ENCODE measurements at regions not wholly inside any gene's neighbourhood (a gene's known extent, or its start where the extent isn't known, plus 50 kb on each side); places are given as distances from the start of the nearest gene placed in this dataset.
"Not testable (repeated sequence)": the region's sequence is repeated elsewhere in the genome, so short reads cannot be mapped to it uniquely, and the experiment has no call there.

DNA sequence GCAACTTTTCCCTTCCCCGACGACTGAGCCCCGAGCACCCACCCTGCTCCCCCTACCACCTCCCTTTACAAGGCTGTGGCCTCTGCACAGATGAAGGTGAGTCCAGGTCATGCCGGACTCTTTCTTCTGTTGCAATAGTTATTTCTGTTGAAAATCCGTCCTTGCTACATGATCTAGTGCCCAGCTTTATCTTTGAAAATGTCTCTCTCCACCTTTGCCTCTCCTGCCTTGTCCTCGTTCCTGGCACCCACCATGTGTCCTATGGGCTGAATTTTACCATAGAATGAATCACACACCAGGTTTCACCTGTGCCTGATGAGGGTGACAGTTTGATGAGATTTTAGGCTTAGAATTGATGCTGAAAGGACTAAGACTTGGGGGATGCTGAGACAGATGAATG, 92.9 kb downstream of the TMEM121 start:
- in situ Hi-C loops (cut with HindIII; ENCODE audit: low sequenced_read_pairs); DNase-seq (ENCODE audit: low spot score): not testable (repeated sequence)

DNA sequence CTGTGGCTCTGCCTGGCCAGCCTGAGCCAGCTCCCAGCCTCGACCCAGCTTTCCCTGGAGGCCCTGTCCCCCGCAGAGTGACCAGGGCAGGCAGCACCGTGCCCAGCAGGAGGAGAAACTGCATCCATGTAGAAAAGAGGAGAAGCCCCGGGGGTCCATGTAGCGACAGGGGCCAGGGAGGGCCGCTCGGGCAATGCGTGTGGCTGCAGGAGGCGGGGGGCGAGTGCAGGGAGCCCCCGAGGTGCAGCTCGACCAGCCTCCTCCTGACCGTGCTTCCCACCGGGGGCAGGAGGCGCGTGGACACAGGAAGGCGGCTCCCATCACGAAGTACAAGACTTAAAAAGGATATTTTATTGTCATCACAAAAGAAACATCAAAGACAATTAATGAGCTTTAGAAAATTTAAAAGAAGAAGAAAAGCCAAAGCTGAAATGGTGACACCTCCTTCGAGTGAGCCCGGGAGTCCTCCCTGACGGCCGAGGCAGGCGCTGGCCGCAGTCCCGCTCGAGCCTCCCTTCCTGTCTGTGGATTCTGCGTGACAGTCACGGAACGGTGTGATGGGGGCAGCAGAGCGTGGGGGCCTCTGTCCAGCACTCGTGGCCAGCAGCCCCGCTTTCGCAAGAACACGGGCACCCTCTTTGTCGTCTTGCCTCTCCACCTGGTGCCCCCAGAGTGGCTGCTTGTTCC, 93.9 kb downstream of the TMEM121 start:
- in situ Hi-C loops (cut with HindIII; ENCODE audit: low sequenced_read_pairs); DNase-seq (ENCODE audit: low spot score): not testable (repeated sequence)

DNA sequence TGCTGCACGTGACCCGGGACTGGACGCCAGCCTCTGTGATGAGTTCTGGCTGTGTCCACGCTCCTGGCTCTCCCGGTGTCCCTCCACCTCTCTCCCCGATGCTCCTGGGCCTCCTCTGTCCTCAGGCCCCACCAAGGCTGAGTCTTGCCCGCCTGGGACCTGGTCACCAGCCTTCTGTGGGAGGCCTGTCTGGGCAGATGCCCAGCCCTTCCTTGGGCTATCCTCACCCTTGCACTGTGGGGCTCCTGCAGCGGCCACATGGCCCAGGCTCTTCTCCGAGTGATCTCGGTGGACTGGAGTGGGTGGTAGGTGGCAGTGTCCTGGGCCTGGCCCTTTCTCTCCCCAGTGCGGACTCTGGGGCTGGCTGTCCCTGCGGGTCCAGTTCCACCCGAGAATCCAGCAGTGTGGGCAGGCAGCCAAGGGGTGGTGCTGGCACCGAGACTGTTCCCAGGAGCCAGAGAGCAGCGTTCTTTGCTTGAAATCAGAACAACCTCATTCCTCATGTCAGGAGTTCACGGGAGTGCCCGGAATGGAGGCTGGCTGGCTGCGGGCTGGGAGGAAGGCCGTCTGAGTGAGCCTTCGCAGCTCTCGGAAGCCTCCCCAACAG, 94.6 kb downstream of the TMEM121 start:
- DNase-seq (ENCODE audit: low spot score); in situ Hi-C loops (cut with HindIII; ENCODE audit: low sequenced_read_pairs): not testable (repeated sequence)

- DNase-seq (ENCODE audit: low spot score); in situ Hi-C loops (cut with HindIII; ENCODE audit: low sequenced_read_pairs): not testable (repeated sequence)
Measured at GRCh38 chr14:105621479-105622328, 95.3 kb downstream of the TMEM121 start.

DNA sequence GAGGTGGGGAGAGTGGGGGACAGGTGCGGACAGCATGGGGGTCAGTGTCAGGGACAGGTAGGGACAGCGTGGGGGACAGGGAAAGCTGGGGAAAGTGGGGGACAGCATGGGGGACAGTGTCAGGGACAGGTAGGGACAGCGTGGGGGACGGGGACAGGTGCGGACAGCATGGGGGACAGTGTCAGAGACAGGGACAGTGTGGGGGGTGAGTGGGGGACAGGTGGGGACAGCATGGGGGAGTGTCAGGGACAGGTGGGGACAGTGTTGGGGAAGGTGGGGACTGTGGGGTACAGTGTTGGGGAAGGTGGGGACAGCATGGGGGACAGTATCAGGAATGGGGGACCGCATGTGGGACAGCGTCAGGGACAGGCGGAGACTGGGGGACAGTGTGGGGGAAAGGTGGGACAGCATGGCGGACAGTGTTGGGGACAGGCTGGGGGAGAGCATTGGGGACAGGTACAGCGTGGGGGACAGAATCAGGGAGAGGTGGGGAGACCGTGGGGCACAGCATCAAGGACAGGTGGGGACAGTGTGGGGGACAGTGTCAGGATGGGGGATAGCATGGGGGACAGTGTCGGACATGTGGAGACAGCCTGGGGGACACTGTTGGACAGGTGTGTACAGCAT, 96.1 kb downstream of the TMEM121 start:
- DNase-seq (ENCODE audit: low spot score), result no peak
- in situ Hi-C loops (cut with HindIII; ENCODE audit: low sequenced_read_pairs), result no loop called here

- DNase-seq (ENCODE audit: low spot score); in situ Hi-C loops (cut with HindIII; ENCODE audit: low sequenced_read_pairs): not testable (repeated sequence)
Measured at GRCh38 chr14:105623178-105623577, 96.8 kb downstream of the TMEM121 start.

GRCh38 chr14:105624346-105624745, 98.0 kb downstream of the TMEM121 start:
- DNase-seq (ENCODE audit: low spot score); in situ Hi-C loops (cut with HindIII; ENCODE audit: low sequenced_read_pairs): not testable (repeated sequence)

GRCh38 chr14:105624749-105625434, 98.5 kb downstream of the TMEM121 start:
- in situ Hi-C loops (cut with HindIII; ENCODE audit: low sequenced_read_pairs), result loop anchor here (25.0 kb wide), 1 partner anchor 112 kb away; no protein-coding TSS in a partner anchor

GRCh38 chr14:105625448-105625847, 99.1 kb downstream of the TMEM121 start:
- DNase-seq (ENCODE audit: low spot score), result not testable (repeated sequence)
- in situ Hi-C loops (cut with HindIII; ENCODE audit: low sequenced_read_pairs), result loop anchor here (25.0 kb wide), 1 partner anchor 112 kb away; no protein-coding TSS in a partner anchor

More at GRCh38 chr14:105624749-105625434, 98.5 kb downstream of the TMEM121 start:
- DNase-seq (ENCODE audit: low spot score), result not testable (repeated sequence)

DNA sequence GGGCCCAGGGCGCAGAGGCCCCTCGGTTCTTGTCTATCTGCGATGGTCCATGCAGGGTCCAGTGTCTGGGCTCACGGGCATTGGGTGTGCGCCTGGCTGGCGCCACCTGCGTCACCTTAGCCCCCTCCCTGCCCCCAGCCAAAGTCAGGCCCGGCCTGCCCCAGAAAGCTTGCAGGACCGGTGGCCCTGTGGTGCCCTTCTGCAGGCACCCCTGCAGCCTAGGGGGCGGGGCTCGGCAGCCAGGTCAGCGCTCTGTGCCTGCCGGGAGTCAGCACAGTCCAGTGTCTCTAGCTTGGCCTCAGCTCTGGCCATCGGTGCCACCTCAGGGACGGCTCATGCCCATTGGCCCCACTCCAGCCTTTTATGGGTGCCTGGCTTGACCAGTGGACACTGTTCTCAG, 99.7 kb downstream of the TMEM121 start:
- not testable (repeated sequence) for DNase-seq (ENCODE audit: low spot score)
- in situ Hi-C loops (cut with HindIII; ENCODE audit: low sequenced_read_pairs), result loop anchor here (25.0 kb wide), 1 partner anchor 111 kb away; no protein-coding TSS in a partner anchor

GRCh38 chr14:105626651-105627050, 100.3 kb downstream of the TMEM121 start:
- DNase-seq (ENCODE audit: low spot score), result not testable (repeated sequence)
- in situ Hi-C loops (cut with HindIII; ENCODE audit: low sequenced_read_pairs), result loop anchor here (25.0 kb wide), 1 partner anchor 111 kb away; no protein-coding TSS in a partner anchor

GRCh38 chr14:105627287-105627686, 100.9 kb downstream of the TMEM121 start:
- DNase-seq (ENCODE audit: low spot score), result not testable (repeated sequence)
- in situ Hi-C loops (cut with HindIII; ENCODE audit: low sequenced_read_pairs), result loop anchor here (25.0 kb wide), 1 partner anchor 110 kb away; no protein-coding TSS in a partner anchor

- in situ Hi-C loops (cut with HindIII; ENCODE audit: low sequenced_read_pairs), result loop anchor here (25.0 kb wide), 1 partner anchor 110 kb away; no protein-coding TSS in a partner anchor
- no peak for DNase-seq (ENCODE audit: low spot score)
Measured at GRCh38 chr14:105627701-105628100, 101.3 kb downstream of the TMEM121 start.

- not testable (repeated sequence) for DNase-seq (ENCODE audit: low spot score)
- in situ Hi-C loops (cut with HindIII; ENCODE audit: low sequenced_read_pairs), result loop anchor here (25.0 kb wide), 1 partner anchor 109 kb away; no protein-coding TSS in a partner anchor
Measured at GRCh38 chr14:105628126-105628525, 101.7 kb downstream of the TMEM121 start.

- in situ Hi-C loops (cut with HindIII; ENCODE audit: low sequenced_read_pairs), result loop anchor here (25.0 kb wide), 1 partner anchor 109 kb away; no protein-coding TSS in a partner anchor
- not testable (repeated sequence) for DNase-seq (ENCODE audit: low spot score)
Measured at GRCh38 chr14:105628531-105629067, 102.2 kb downstream of the TMEM121 start.

- in situ Hi-C loops (cut with HindIII; ENCODE audit: low sequenced_read_pairs), result loop anchor here (25.0 kb wide), 1 partner anchor 108 kb away; no protein-coding TSS in a partner anchor
- DNase-seq (ENCODE audit: low spot score), result not testable (repeated sequence)
Measured at GRCh38 chr14:105629091-105629885, 102.9 kb downstream of the TMEM121 start.

- no peak for DNase-seq (ENCODE audit: low spot score)
- in situ Hi-C loops (cut with HindIII; ENCODE audit: low sequenced_read_pairs), result loop anchor here (25.0 kb wide), 1 partner anchor 107 kb away; no protein-coding TSS in a partner anchor
Measured at GRCh38 chr14:105629886-105630215, 103.5 kb downstream of the TMEM121 start.
